HUDEP-2 (cell line): ENCODE measurements at regions not wholly inside any gene's neighbourhood (a gene's known extent, or its start where the extent isn't known, plus 50 kb on each side); places are given as distances from the start of the nearest gene placed in this dataset.
A peak's percentile ranks its signal among the peaks of the same experiment; 100 is the strongest.
"Not testable (repeated sequence)": the region's sequence is repeated elsewhere in the genome, so short reads cannot be mapped to it uniquely, and the experiment has no call there.

ENCODE experiments used
- DNase-seq, 76 experiments: peaks; one replicate each; lab custom pipeline; 2025; ENCODE audit not compliant: unreplicated experiment in 76 of 76; lab: John Stamatoyannopoulos, UW

GRCh38 chr7:114293289-114294012 lies 121.2 kb upstream of the FOXP2 start:
- peak in 22 of 76 experiments; percentile 1 to 61 (median 24) for DNase-seq

GRCh38 chr7:114279901-114280300 lies 134.7 kb upstream of the FOXP2 start:
- no peak for DNase-seq

- DNase-seq: no peak
Measured at GRCh38 chr7:114273218-114273617, 141.4 kb upstream of the FOXP2 start.

GRCh38 chr7:114269714-114270113 lies 144.9 kb upstream of the FOXP2 start:
- DNase-seq: no peak

GRCh38 chr7:114267550-114267949 lies 147.1 kb upstream of the FOXP2 start:
- not testable (repeated sequence) for DNase-seq

- DNase-seq: no peak
Measured at GRCh38 chr7:114264023-114264422, 150.6 kb upstream of the FOXP2 start.

GRCh38 chr7:114263219-114263618 lies 151.4 kb upstream of the FOXP2 start:
- DNase-seq: no peak

- DNase-seq: no peak
Measured at GRCh38 chr7:114255404-114255841, 159.2 kb upstream of the FOXP2 start.

- DNase-seq: no peak
Measured at GRCh38 chr7:114243646-114244045, 171.0 kb upstream of the FOXP2 start.

GRCh38 chr7:114242992-114243507 lies 171.6 kb upstream of the FOXP2 start:
- DNase-seq: no peak

GRCh38 chr7:114229246-114229645 lies 185.4 kb upstream of the FOXP2 start:
- DNase-seq: no peak

GRCh38 chr7:114225784-114226183 lies 188.8 kb upstream of the FOXP2 start:
- DNase-seq: no peak

- DNase-seq: no peak
Measured at GRCh38 chr7:114218283-114218682, 196.3 kb upstream of the FOXP2 start.

GRCh38 chr7:114217026-114217806 lies 197.4 kb upstream of the FOXP2 start:
- DNase-seq: peak in 2 of 76 experiments; percentile 1

- DNase-seq: no peak
Measured at GRCh38 chr7:114214466-114214865, 200.1 kb upstream of the FOXP2 start.

- DNase-seq: no peak
Measured at GRCh38 chr7:114212721-114213429, 201.7 kb upstream of the FOXP2 start.

- DNase-seq: peak in 1 of 76 experiments; percentile 9
Measured at GRCh38 chr7:114209968-114210367, 204.6 kb upstream of the FOXP2 start.

- DNase-seq: no peak
Measured at GRCh38 chr7:114206688-114207087, 207.9 kb upstream of the FOXP2 start.

- no peak for DNase-seq
Measured at GRCh38 chr7:114196517-114196916, 218.1 kb upstream of the FOXP2 start.

- DNase-seq: no peak
Measured at GRCh38 chr7:114190387-114190786, 224.2 kb upstream of the FOXP2 start.
